Stimulated activated naive CD8-positive, alpha-beta T cell treated with anti-CD3 and anti-CD28 coated beads, Interleukin-15, Interleukin-2, amounts not matched to agents 100 U/mL and 50 U/mL, for 24 hours (primary cell): ENCODE measurements at regions not wholly inside any gene's neighbourhood (a gene's known extent, or its start where the extent isn't known, plus 50 kb on each side); places are given as distances from the start of the nearest gene placed in this dataset.

ENCODE experiments used
- ATAC-seq: fragments of 150-1000 bp; cut with Tn5 transposase; one replicate; pipeline ENCODE4 v1.10.0; 2021
- DNase-seq: peaks from one replicate; pipeline ENCODE4 v3.0.0; 2021

GRCh38 chr2:15866563-15867193, 73.7 kb upstream of the MYCN start:
- no peak for ATAC-seq
- no peak for DNase-seq

- no peak for DNase-seq
Observed at GRCh38 chr2:15867194-15868171, 72.9 kb upstream of the MYCN start.

DNA sequence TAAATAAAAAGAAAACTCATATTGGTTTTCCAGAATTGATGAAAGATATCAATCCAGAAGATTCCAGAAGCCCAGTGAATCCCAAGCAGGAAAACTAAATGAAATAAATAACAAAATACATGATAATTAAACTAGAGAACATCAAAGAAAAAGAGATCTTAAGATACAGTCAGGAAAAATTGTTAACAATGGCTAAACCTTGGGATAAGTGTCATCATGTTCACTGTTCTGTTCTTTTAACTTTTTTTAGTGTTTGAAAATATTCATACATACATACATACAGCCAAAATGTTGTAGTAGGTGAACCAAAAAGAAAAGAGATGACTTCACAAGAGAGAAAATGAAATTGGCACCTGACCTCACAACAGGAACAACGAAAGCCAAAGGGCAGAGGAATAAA, 72.2 kb upstream of the MYCN start:
- ATAC-seq (no peak), DNase-seq (no peak)

More at GRCh38 chr2:15867194-15868171, 72.9 kb upstream of the MYCN start:
- no peak for ATAC-seq

DNA sequence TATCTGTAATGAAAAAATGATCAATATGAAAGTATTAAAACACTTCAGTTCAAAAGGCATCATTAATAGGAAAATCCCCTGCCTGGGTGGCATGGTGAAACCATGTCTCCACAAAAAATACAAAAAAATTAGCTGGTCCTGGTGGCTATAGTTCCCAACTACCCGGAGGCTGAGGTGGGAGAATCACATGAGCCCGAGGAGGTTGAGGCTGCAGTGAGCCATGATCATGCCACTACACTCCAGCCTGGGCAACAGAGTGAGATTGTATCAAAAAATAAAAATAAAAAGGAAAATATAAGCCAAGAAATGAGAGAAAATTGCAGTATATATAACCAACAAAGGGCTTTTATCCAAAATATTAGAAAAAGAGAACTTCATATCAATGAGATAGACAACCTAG, 71.6 kb upstream of the MYCN start:
- DNase-seq = no peak
- no peak for ATAC-seq

GRCh38 chr2:15869396-15869795, 71.0 kb upstream of the MYCN start:
- no peak for ATAC-seq
- DNase-seq = no peak

- ATAC-seq = no peak
- DNase-seq = no peak
Observed at GRCh38 chr2:15869871-15870270, 70.5 kb upstream of the MYCN start.

GRCh38 chr2:15870565-15870964, 69.8 kb upstream of the MYCN start:
- DNase-seq (no peak), ATAC-seq (no peak)

- no peak for DNase-seq
- no peak for ATAC-seq
Observed at GRCh38 chr2:15871239-15871783, 69.0 kb upstream of the MYCN start.

- no peak for ATAC-seq
- no peak for DNase-seq
Observed at GRCh38 chr2:15872854-15873253, 67.5 kb upstream of the MYCN start.

GRCh38 chr2:15874321-15874720, 66.0 kb upstream of the MYCN start:
- no peak for ATAC-seq
- no peak for DNase-seq

DNA sequence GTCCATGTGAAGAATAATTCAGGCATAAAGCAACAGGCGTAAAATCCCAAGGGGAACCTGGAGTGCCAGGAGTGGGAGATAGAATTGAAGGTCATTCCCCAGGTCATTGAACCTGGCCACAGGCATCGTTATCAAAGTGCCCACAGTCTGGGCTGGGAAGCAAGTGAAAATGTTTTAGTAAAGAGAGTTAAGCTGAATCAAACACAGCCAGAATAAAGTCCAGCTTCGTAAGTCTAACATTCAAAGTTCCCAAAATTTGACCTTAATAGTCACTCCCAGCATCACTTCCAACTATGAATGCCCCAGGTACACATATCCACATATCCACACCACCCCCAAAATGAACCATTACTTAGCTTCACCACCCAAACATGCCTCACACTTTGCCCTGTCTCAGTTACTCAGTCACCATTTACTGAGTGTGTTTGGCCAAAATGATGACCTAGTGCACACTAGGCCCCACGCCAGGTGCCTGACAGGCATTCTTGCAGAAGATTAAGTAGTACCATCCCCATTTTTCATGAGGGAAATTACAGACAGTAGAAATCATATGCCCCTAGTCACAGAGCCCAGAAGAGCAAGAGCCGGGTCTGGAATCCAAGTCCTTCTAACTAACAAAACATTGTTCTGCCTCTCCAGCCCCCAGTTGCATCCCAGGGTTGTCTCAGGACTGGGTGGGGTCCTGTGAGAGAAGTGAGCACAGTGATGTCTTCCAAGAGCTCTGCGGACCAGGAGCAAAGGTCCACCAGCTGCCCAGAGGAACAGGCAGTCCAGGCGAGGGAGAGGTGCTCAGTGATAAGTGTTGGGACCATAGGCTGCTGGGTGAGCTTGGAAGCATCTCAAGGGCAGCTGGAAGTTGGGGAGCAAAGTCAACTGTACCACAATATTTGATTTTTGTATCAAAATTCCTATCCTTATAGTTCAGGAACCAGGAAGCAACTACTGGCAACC, 65.2 kb upstream of the MYCN start:
- DNase-seq = no peak
- ATAC-seq = no peak

- ATAC-seq (no peak), DNase-seq (no peak)
Observed at GRCh38 chr2:15875969-15876705, 64.2 kb upstream of the MYCN start.

DNA sequence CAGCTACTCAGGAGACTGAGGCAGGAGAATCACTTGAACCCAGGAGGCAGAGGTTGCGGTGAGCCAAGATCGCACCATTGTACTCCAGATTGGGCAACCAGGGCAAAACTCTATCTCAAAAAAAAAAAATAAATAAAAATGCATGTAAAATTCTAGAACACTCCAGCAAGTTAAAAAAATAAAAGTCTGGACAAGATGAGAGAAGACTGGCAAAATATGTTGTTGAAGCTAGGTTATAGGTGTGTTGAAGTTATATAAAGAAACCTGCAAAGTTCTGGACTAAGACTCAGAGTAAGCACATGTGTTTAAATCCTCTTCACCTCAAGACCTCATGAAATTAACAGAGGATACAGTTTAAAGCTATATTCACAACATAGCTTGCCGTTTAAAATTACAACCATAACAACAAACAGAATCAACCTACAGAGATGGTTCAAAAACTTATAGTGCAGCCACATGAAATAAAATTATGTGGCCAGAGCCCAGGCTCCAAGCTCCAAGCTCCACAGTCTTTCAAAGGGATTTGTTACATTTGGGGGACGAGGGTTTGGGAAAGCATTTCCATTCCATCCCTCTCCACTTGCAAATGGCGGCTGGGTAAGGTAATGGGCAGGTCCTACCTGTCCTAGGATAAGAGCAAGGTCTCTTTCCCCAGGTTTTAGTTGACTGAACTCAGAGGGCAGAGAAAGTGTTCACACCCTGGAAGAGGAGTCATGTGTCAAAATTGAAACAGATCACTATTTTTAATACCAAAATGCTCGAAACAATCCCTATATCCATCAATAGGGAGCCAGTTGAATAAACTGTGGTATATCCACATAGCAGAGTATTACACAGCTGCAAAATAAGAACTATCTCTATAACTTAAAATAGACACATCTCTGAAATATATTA, 59.9 kb upstream of the MYCN start:
- DNase-seq (no peak), ATAC-seq (no peak)

DNA sequence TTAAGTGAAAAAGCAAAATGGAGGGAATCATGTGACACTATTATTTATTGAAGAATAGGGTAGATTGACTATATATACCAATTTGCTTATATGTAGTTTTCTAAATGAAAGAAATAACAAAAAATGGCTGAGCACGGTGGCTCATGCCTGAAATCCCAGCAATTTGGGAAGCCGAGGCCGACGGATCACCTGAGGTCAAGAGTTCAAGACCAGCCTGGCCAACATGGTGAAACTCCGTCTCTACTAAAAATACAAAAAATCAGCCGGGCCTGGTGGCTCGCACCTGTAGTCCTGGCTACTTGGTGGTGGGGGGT, 59.3 kb upstream of the MYCN start:
- DNase-seq = no peak
- ATAC-seq = no peak

DNA sequence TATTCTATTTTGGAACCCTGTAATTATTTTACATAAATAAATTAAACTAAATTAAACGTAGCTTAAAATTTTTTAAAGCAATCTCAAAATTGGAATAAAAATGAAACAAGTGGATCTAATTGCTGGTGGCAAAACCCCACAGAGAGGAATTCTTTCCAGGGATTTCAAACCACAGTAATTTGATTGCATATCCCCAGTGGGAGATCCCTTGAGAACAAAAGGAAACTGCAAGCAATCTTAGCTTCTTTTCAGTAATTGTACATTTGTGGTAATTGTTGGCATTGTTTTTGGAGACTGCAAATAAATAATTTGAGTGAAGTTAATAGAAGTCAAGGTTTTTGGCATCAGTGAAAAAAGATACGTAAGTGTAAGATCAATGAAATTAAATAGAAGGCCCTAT, 58.7 kb upstream of the MYCN start:
- ATAC-seq = no peak
- DNase-seq = no peak

GRCh38 chr2:15882761-15883497, 57.4 kb upstream of the MYCN start:
- DNase-seq (no peak), ATAC-seq (no peak)

GRCh38 chr2:15883684-15884083, 56.7 kb upstream of the MYCN start:
- DNase-seq (no peak), ATAC-seq (no peak)

GRCh38 chr2:15884790-15885189, 55.6 kb upstream of the MYCN start:
- ATAC-seq = no peak

DNA sequence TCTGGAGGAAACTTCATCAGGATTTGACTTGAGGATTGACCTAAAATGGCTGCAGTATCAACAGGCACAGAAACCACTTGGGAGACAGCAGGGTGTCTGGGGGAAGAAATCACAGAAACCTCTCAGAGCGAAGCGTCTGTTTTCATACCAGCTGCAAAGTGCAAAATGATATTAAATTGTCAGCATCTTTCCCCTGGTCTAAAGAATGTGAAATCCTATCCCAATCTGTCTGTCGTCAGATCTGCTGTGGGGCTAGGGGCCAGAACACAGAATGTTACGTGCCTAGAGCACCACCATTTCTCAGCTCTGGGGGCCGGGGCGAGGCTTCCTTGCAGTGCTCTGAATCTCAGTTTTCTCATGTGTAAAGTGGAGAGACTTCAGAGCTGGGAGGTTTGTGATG, 54.1 kb upstream of the MYCN start:
- DNase-seq = no peak
- no peak for ATAC-seq

More at GRCh38 chr2:15884790-15885189, 55.6 kb upstream of the MYCN start:
- no peak for DNase-seq
